ENCODE measurements at regions not wholly inside any gene's neighbourhood (a gene's known extent, or its start where the extent isn't known, plus 50 kb on each side); places are given as distances from the start of the nearest gene placed in this dataset.

DNA sequence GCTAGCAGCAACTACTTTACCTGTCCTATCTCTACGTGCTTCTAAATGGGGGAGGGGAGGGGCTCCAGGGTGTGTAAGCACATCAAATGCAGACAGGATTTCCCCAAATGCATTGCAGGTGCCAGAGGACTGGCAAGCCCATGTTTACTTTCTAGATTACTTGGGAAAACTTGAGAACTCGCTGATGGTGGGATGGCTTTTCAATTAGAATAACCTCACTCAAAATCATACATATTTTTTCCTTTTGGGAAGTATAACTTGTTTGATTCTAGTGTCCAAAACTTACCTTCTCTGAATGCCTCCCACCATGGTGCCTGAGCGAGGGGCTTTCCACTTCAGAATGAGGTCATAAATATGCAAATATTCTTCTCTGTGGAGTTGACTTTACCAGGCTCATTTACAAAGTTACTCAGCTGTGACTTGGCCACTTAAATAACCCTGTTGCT is 191.3 kb upstream of the RHOBTB1 start:
- TF ChIP-seq CTCF (IDR thresholded peaks at IDR 0.05; ENCODE audit: poor library complexity) = no peak
- TF ChIP-seq EZH2phosphoT487 (IDR thresholded peaks at IDR 0.05; ENCODE audit: low read depth, severe bottlenecking, unreplicated experiment) = no peak
- TF ChIP-seq EZH2 (IDR thresholded peaks at IDR 0.05; ENCODE audit: borderline replicate concordance) = no peak
